HG03378 (cell line): ENCODE measurements at regions not wholly inside any gene's neighbourhood (a gene's known extent, or its start where the extent isn't known, plus 50 kb on each side); places are given as distances from the start of the nearest gene placed in this dataset.

Source experiments
- ATAC-seq: cut with Tn5 transposase; IDR thresholded peaks from one replicate; pipeline ENCODE4 v1.9.1; 2021; ENCODE audit warnings: mild to moderate bottlenecking, moderate library complexity; ENCODE audit not compliant: unreplicated experiment

GRCh38 chr1:199307496-199308264 lies 668.8 kb downstream of the PTPRC start:
- ATAC-seq, result no peak

DNA sequence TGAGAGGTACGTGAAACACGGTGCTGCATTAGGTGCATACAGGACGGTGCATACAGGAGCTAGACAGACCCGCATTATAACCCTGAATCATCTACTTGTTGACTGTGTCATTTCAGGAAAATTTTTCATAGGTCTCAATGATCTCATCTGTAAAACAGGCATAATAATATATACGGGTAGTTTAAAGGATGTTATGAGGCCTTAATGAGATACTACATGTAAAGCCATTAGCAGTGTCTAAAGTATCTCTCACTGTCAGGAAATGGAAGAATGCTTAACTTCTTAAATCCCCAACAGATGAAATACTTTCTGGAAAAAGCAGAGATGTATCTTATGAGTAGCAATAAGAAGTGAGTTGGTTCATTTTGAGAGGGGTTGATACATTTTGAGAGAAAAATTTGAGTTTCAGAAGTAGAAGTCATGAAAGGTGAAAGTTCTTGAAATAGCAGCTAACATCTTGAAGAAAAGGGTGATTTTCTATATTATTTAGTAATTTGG lies 669.6 kb downstream of the PTPRC start:
- peak; percentile 55 for ATAC-seq

DNA sequence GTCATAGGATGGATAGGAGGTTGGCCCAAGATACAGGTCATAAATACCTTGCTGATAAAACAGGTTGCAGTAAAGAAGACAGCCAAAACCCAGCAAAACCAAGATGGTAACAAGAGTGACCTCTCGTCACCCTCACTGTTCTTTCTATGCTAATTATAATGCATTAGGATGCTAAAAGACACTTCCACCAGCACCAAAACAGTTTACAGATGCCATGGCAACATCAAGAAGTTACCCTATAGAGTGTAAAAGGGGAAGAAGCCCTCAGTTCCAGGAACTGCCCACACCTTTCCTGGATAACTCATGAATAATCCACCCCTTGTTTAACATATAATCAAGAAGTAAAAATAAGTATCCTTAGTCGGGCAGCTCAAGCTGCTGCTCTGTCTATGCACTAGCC lies 671.9 kb downstream of the PTPRC start:
- no peak for ATAC-seq

GRCh38 chr1:199311478-199312262 lies 672.8 kb downstream of the PTPRC start:
- ATAC-seq, result no peak

DNA sequence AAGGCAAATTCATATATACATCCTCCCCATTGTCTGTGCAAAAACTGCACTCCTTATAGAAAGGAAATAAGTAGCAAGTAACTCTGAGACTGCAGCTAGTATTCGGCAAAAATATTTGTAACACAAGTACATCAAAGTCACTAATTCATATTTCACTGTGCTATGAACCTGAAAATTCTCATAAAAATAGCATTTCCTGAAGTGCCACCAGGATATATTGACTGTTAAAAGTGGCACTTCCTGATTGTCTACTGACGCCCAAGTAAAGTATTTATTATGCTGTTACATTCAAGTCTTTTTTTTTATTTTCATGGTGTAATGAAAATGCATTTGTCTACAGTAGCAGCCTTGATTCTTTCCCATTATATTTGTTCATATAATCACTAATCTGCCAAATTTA lies 673.8 kb downstream of the PTPRC start:
- no peak for ATAC-seq

- ATAC-seq, result no peak
These were observed 674.6 kb downstream of the PTPRC start for GRCh38 chr1:199313444-199313843.

GRCh38 chr1:199319341-199319740 lies 680.5 kb downstream of the PTPRC start:
- no peak for ATAC-seq

- ATAC-seq, result no peak
These were observed 683.4 kb downstream of the PTPRC start for GRCh38 chr1:199322278-199322677.

DNA sequence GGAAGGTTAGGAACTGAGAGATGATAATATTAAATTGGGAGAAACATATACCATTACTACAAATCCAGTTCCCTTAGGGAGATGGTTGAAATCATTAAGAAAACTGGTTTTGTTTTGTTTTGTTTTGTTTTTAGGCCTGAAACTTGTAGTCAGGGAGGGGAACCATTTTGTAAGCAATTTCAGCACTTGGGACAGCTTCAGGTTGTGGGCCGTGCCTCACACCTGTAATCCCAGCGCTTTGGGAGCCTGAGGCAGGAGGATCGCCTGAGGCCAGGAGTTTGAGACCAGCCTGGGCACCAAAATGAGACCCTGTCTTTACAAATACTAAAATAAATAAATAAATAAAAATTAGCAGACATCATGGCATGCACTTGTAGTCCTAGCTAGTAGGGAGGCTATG lies 694.3 kb upstream of the NR5A2 start:
- ATAC-seq, result no peak

GRCh38 chr1:199335496-199335895 lies 692.0 kb upstream of the NR5A2 start:
- ATAC-seq, result no peak

GRCh38 chr1:199336745-199337640 lies 690.5 kb upstream of the NR5A2 start:
- no peak for ATAC-seq

- no peak for ATAC-seq
These were observed 688.8 kb upstream of the NR5A2 start for GRCh38 chr1:199338760-199339159.

DNA sequence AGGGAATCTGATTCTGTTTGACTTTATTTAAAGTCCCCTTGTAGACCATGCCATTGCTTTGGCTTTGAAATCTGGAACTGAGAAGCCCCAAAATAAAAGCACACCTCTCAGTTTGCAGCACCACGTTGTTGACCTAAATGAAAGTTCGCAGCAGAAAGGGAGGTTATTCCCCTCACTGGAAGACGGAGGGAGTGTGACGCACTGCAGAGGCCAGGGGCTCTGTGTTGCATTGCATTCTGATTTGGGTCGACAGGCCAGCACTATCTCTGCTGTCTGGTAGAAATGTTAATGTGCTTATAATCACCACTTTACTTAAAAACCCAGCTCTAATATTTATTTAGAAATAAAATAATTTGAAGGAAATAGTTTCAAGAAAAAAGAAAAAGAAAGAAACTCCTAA lies 675.2 kb upstream of the NR5A2 start:
- ATAC-seq, result no peak

DNA sequence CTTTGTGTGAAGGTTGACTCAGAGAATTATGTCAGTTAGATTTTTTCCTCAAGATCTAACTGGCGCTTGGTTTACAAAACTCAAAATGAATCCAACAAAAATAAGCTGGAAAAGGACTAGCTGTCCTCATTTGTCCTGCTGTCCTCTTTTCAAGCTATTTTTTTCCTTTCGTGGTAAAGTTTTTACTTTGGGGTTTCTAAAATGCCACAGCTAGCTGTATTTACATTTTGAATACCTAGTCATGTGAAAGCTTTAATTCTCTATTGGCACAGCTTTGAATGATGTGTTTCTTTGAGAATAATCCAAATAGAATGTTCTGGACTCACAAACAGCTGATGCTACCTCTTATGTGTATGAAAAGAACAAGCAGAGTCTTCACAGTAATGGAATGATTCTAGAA lies 673.6 kb upstream of the NR5A2 start:
- ATAC-seq, result no peak

GRCh38 chr1:199356561-199356960 lies 670.9 kb upstream of the NR5A2 start:
- ATAC-seq, result no peak

DNA sequence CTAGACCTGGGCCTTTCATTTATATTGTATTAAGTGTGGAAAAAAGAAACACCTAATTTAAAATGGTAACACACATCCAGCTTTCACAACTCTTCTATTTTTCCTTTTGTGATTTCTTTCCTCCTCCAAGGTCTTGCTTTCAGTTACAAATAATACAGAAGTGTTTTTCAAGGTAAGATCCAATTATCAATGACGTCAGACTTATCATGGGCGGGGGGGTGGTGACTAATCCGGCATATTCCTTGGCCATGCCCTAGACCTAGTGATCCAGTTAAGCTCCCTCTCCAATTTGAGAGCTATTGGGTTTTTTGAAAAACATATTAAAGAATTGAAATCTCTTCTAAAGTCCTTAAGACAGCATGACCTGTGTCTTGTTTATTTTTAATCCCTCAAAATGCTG lies 669.9 kb upstream of the NR5A2 start:
- ATAC-seq, result no peak

- ATAC-seq, result no peak
These were observed 664.5 kb upstream of the NR5A2 start for GRCh38 chr1:199362996-199363395.

DNA sequence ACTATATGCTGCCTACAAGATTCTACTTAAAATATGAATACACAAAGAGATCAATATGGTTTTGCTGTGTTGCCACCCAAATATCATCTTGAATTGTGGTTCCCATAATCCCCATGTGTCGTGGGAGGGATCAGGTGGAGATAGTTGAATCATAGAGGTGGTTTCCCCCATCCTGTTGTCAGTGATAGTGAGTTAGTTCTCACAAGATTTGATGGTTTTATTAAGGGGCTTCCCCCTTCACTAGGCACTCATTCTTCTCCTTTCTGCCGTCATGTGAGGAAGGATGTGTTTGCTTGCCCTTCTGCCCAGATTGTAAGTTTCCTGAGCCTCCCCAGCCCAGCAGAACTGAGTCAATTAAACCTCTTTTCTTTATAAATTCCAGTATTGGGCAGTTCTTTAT lies 654.4 kb upstream of the NR5A2 start:
- ATAC-seq, result no peak

DNA sequence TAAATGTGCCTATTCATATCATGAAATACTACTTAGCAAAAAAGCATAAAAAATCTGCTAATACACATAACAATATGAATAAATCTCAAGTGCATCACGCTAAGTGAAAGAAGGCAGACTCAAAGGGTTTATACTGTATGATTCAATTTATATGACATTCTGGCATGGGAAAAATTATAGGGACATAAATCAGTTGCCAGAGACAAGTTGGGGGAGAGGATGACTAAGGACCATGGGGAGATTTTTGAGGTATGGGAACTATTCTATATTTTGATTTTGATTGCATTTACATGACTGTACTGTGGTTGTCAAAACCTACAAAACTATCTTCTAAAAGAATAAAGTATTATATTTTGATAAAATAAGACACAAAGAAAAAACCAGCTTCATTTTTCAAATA lies 650.3 kb upstream of the NR5A2 start:
- ATAC-seq, result no peak

- ATAC-seq, result no peak
These were observed 643.7 kb upstream of the NR5A2 start for GRCh38 chr1:199383793-199384192.

DNA sequence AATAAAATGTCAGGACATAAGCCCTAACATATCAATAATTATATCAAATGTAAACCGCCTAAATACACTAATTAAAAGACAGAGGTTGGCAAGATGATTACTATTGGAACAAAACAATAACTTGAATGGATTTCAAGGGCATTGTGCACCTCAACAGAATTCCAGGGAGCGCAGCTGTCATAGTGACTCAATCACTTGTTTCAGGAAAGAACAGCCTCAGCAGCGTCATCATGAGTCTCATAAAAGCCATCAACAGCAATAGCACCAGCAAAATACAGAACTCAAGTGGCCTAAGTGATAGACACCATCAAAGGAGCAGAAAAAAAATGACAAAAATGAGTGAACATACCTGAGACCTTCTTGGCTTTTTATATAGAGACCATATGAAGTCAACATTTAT lies 632.7 kb upstream of the NR5A2 start:
- no peak for ATAC-seq
